Liver (tissue), 3 donors: ENCODE measurements at regions not wholly inside any gene's neighbourhood (a gene's known extent, or its start where the extent isn't known, plus 50 kb on each side); places are given as distances from the start of the nearest gene placed in this dataset.

ENCODE experiments used
- CTCF ChIP-seq: fragments of 150-350 bp; IDR thresholded peaks from 2 replicates; pipeline ENCODE4 v1.5.1; 2017; ENCODE audit warnings: improper control_type of control experiment, low read depth, low read length; ENCODE audit not compliant: missing input control
- EGR1 ChIP-seq, 2 donors: IDR thresholded peaks; 2 replicates each; pipeline ENCODE4 v1.6.1; 2016 to 2018; ENCODE audit warnings: antibody characterized with exemption in 2 of 2, low read depth in 2 of 2
- RAD21 ChIP-seq, 2 donors: IDR thresholded peaks; 2 replicates each; pipeline ENCODE4 v1.6.1; 2016; ENCODE audit warnings: antibody characterized with exemption in 2 of 2, mild to moderate bottlenecking in 2 of 2
- donor health status: healthy.
- donor health status: healthy.

GRCh38 chr19:31070146-31071065 lies 278.8 kb downstream of the TSHZ3 start:
- TF ChIP-seq CTCF: no peak
- no peak for TF ChIP-seq RAD21 (IDR thresholded peaks at IDR 0.05)
- TF ChIP-seq EGR1 (IDR thresholded peaks at IDR 0.05; ENCODE audit: low read depth in 2 of 2): no peak
